GM19023 (cell line): ENCODE measurements at regions not wholly inside any gene's neighbourhood (a gene's known extent, or its start where the extent isn't known, plus 50 kb on each side); places are given as distances from the start of the nearest gene placed in this dataset.

Experiments used
- ATAC-seq: cut with Tn5 transposase; IDR thresholded peaks from one replicate; pipeline ENCODE4 v1.9.1; 2021; ENCODE audit warnings: mild to moderate bottlenecking, moderate library complexity; ENCODE audit not compliant: unreplicated experiment

GRCh38 chr2:47266939-47267710, 90.8 kb upstream of the CALM2 start:
- ATAC-seq, result no peak

DNA sequence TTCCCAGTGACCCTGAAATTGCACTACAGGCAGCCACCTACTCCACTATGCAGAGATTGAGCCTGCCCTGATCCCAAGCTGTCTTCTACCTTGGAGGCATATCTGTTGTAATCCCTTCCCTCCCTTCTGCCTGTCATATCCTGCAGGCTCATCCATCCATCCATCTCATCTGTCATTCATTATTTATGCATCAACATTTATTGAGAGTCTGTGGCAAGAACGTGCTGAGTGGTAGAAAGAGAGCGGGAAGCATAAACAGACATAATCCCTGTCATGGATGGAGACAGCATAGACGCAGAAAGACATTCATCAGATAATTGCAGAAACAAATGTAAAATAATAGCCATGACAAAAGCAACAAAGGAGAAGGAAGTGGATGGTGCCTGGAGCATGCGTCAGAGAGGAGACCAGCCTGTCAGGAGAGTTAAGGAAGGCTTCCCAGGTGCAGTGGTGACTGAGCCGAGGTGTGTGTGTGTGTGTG, 89.5 kb upstream of the CALM2 start:
- ATAC-seq, result no peak

- no peak for ATAC-seq
Measured at GRCh38 chr2:47265158-47265557, 88.8 kb upstream of the CALM2 start.

GRCh38 chr2:47264686-47265085, 88.4 kb upstream of the CALM2 start:
- ATAC-seq, result no peak

- no peak for ATAC-seq
Measured at GRCh38 chr2:47264143-47264542, 87.8 kb upstream of the CALM2 start.

DNA sequence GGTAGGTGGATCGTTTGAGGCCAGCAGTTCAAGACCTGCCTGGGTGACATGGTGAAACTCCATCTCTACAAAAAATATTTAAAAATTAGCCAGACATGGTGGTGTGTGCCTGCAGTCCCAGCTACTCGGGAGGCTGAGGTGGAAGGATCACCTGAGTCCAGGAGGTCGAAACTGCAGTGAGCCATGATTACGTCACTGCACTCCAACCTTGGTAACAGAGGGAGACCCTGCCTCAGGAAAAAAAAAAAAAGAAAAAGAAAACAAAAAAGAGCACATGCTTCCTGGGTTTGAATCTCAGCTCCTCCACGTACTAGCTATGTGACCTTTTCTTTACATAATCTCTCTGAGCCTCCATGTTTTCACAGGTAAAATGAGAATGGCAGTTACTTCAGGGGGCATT, 86.3 kb upstream of the CALM2 start:
- no peak for ATAC-seq

DNA sequence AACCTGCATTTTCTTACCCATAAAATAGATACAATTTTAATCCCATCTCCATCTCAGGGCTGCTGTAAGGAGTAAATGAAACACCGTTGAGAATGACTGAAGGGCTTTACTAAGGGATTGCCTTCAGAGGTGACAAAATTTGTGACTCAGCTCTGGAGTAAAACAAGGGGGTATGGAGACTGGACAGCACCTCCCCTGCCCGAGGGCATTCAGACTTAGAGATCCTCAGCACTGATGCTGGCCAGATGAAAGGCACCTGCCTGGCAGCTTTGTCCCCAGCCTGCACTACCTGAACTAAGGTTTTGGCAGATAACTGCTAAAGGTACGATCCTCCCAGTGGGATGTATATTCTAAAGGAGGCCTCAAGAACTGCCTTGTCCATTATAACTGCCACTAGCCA, 84.7 kb upstream of the CALM2 start:
- no peak for ATAC-seq

DNA sequence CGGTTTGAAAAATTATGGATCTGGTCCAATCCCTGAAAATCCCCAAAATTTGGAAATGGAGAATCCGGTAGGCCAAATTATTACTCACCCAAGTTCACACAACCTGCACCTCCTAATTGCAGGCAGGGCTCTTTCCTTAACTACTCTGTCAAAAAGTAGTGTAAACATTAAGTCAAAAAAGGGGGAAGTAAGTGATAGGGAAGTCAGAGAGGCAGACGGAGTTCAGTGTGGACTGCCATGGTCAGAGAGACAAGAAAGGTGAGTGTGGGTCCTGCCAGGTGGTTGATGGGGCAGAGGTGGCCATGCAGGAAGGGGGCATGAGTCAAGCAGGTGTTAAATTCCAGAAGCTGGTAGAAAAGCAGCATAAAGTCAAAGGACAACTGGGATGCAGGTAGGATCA, 83.5 kb upstream of the CALM2 start:
- no peak for ATAC-seq

GRCh38 chr2:47257946-47258348, 81.6 kb upstream of the CALM2 start:
- no peak for ATAC-seq

GRCh38 chr2:47256416-47257087, 80.2 kb upstream of the CALM2 start:
- ATAC-seq, result no peak

DNA sequence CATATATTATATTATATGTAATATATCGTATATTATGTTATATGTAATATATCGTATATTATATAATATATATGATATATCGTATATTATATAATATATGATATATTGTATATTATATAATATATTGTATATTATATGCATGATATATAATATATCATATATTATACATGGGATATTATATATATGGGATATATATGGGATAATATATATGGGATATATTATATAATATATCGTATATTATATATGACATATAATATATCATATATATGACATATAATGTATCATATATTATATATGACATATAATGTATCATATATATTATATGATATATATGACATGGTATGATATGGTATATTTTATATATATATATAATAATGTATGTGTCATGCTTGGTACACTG, 79.5 kb upstream of the CALM2 start:
- ATAC-seq, result no peak

DNA sequence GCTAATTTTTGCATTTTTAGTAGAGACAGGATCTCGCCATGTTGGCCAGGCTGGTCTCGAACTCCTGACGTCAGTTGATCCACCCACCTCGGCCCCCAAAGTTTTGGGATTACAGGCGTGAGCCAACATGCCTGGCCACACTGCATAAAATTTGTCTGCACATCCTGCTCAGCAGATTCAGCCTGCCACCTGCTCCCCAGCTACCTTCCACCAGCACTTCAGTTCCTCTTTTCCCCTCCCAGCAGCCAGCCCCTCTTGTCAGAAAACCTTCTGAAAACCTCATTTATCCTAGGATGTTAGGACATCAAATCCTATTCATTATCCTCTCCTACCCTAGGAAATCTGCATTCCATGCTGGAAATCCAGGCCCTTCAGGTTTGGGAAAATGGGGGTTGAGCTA, 78.2 kb upstream of the CALM2 start:
- no peak for ATAC-seq

- no peak for ATAC-seq
Measured at GRCh38 chr2:47253447-47253846, 77.1 kb upstream of the CALM2 start.

DNA sequence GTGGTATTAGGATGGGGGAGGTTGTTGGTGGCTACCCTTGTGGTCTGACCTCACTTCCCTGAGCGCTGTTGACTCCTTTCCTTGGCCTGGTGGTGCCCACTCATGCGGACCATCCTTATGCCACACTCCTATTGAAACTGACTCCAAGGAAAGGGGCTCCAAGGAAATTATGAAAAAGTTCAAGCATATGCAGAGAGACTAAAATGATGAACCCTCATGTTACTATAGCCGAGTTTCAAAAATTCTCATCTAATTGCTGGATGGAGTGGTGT, 75.0 kb upstream of the CALM2 start:
- no peak for ATAC-seq

DNA sequence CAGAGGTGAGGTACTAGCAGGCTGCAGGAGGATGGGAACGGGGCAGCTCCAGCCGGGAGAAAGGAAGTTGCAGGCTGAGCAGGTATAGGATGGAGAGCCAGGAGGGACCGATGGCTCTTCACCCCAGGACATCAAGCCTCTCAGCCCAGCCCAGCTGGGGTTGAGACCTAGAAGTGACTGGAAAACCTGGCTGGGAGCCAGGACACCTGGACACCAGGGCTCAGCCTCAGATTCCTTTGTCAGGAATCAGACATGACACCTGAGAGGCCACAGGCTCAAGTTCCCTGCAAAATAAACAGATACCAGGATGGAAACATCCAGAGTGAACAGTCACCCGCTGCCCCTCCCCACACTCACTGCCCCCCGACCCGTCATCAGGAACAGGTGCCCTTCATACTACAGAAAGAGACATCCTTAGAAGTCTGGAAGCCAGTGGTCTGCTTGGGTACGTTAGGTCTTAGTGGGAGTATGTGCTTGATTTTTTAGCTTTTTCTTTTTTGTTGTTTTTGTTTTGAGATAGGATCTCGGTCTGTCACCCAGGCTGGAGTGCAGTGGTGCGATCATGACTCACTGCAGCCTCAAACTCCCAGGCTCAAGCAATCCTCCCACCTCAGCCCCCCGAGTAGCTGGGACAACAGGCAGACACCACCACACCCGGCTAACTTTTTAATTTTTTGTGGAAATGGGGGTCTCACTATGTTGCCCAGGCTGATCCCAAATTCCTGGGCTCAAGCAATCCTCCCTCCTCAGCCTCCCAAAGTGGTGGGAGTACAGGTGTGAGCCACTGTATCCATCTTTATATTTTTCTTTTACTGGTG, 74.5 kb upstream of the CALM2 start:
- no peak for ATAC-seq

GRCh38 chr2:47249931-47250330, 73.6 kb upstream of the CALM2 start:
- no peak for ATAC-seq

DNA sequence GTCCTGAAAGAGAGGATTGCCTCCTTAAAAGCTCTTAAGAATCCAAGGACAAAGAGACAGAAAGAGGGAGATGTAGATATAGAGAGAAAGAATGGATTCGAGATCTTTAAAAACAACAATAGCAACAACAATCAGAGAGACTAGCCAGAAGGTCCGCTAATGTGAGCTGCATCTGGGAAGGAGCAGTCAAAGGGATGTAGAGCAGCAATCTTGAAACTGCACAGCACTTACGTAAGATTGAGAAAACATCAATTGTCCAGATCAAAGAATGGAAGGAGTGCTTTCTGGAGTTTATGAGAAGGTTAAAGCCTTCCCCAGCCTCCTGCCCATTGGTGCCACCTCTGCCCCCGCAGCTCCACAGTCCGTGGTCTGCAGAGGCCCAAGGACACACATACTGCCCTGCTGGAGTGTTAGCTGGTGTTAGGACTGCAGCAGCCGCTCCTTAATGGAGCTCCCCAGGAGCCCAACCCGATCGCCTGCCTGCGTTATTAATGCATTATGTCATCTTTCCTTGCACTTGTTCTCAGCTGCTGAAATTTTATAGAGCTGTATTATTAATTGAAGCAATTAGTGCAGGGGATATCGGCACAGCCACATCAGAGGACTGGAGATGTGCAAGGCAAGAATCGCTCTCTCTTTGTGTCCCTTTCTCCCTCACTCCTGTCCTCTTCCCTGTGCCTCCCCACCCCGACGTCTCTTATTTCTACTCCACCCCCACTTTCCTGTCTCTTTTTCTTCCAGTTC, 73.0 kb upstream of the CALM2 start:
- no peak for ATAC-seq

GRCh38 chr2:47243596-47244323, 67.4 kb upstream of the CALM2 start:
- no peak for ATAC-seq

- no peak for ATAC-seq
Measured at GRCh38 chr2:47241715-47242114, 65.4 kb upstream of the CALM2 start.

DNA sequence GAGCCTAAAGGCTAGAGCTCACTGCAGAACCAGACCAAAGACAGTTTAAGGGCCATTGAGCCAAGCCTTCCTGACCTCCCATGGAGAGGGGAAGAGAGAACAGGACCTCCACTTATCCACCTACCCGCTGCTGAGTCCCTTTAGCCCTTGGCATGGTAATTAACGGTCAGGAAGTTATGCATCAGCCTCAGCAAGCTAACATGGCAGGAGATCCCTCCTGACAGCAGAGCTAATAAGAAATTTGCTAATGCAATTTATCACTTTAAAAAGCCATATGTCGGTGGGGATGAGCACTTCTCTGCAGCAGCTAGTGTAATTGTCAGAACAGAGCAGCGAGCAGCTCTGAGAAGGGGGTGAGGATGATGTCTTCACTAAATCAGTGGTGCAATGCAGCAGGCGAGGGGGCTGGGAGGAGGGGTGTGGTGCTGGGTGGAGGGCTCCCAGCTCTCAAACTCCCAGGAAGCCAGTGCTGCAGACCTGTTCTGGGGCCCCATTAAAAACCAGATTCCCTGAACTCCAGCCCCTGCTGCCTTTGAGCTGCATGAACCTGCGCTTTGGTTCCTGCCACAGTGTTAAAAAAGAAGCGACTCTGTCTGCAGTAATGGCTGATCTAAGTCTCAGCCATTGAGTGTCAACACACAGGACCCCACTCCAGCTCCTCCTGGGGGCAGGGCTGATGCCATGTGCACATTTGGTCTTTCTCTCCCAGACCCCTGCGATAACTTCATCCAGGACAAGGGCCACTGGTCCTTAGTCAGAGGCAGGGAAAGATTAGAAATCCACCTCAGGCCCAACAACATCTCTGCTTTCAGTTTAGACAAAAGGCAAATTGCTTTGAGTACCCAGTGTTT, 63.0 kb upstream of the CALM2 start:
- no peak for ATAC-seq
